Heart left ventricle (tissue), 16 donors: ENCODE measurements at regions not wholly inside any gene's neighbourhood (a gene's known extent, or its start where the extent isn't known, plus 50 kb on each side); places are given as distances from the start of the nearest gene placed in this dataset.

Experiments
- ATAC-seq, 4 donors: fragments of 200-7000 bp; cut with Tn5 transposase; one replicate each; pipeline ENCODE4 v1.9.1; 2020 to 2022; ENCODE audit warnings: moderate library complexity in 4 of 4, mild to moderate bottlenecking in 3 of 4, moderate number of reproducible peaks in 1 of 4
- DNase-seq, 5 donors: peaks; one replicate each; pipeline ENCODE4 v3.0.0-alpha.2; 2020
- H3K27ac ChIP-seq, 12 donors: fragments of 200-600 bp; sonication (generic) in 4 of 12; one replicate each; pipeline versions ENCODE4 v1.5.0 to v1.8.0; 2016 to 2022; ENCODE audit warnings: mild to moderate bottlenecking in 2 of 12
- H3K27me3 ChIP-seq, 9 donors: fragments of 200-600 bp; sonication (generic) in 2 of 9; one replicate each; pipeline versions ENCODE4 v1.5.1 to v1.8.0; 2016 to 2022; ENCODE audit warnings: mild to moderate bottlenecking in 3 of 9
- H3K36me3 ChIP-seq, 9 donors: fragments of 200-600 bp; sonication (generic) in 2 of 9; one replicate each; pipeline versions ENCODE4 v1.5.0 to v1.8.0; 2018 to 2022; ENCODE audit warnings: mild to moderate bottlenecking in 2 of 9
- H3K4me1 ChIP-seq, 12 donors: fragments of 200-600 bp; sonication (generic) in 4 of 12; one replicate each; pipeline versions ENCODE4 v1.5.0 to v1.8.0; 2016 to 2022; ENCODE audit warnings: mild to moderate bottlenecking in 3 of 12
- H3K4me3 ChIP-seq, 12 donors: fragments of 200-600 bp; sonication (generic) in 4 of 12; one replicate each; pipeline versions ENCODE4 v1.5.0 to v1.8.0; 2017 to 2022; ENCODE audit warnings: mild to moderate bottlenecking in 9 of 12, moderate library complexity in 4 of 12
- H3K9me3 ChIP-seq, 12 donors: fragments of 200-600 bp; sonication (generic) in 4 of 12; one replicate each; pipeline versions ENCODE4 v1.5.0 to v1.8.0; 2016 to 2022; ENCODE audit warnings: mild to moderate bottlenecking in 1 of 12
- CTCF ChIP-seq, 12 donors: fragments of 200-600 bp; sonication (generic) in 4 of 12; IDR thresholded peaks; one replicate each; pipeline versions ENCODE4 v1.5.0 to v1.8.0; 2018 to 2022; ENCODE audit warnings: antibody characterized with exemption in 12 of 12, mild to moderate bottlenecking in 5 of 12
- POLR2A ChIP-seq, 2 donors: fragments of 450-650 bp; IDR thresholded peaks; one replicate each; pipeline ENCODE4 v1.6.1; 2017; ENCODE audit warnings: antibody characterized with exemption in 2 of 2, mild to moderate bottlenecking in 2 of 2, moderate library complexity in 2 of 2
- WGBS, 4 donors: extraction: QIAGEN DNeasy Blood & Tissue Kit in 2 of 4; methylation state at CpG; one replicate each; pipeline versions ENCODE4 v1.1.5 to v1.1.7; 2013 to 2018; 5-methylcytosine and 5-hydroxymethylcytosine counted together
- intact Hi-C, 10 donors: fragments of 100-400 bp; cut with DNase I; formaldehyde crosslinking; loops; one replicate each; pipeline versions ENCODE4 v1.11.1 to v1.14.2; 2022
- donor health status: ischemic (EF 13 %, LVEDD 7.1; RV severe dilation, severe dysfunction).
- donor health status: healthy with polysubstance abuse.
- donor health status: DM: no; HTN: yes; CAD: no.
- donor health status: DM: no; HTN: no; CAD: no.
- donor health status: ischemic (EF 25% LVEDD 6.9; RV normal size, moderate dysfunction).
- donor health status: ischemic (EF 25% LVEDD 5.7; RV mildly dilated, moderate dysfunction).
- donor health status: healthy.
- donor health status: DM: yes; HTN: yes; CAD: no.
- donor health status: ischemic (EF 35%, LVEDD 5.7; RV mildly dilated, moderate dysfunction).
- donor health status: nonischemic (EF 11% LVEDD 7.7; RV severe dilation, severe dysfunction).
- donor health status: DM: yes; HTN: yes; CAD: no.
- donor health status: PGD.
- donor health status: ischemic (EF 29% LVEDD 5.4; RV normal size, mild dysfunction).
- donor health status: nonischemic (EF 23%, LVEDD 6.1; RV moderate dilation, normal function).

- Histone ChIP-seq H3K9me3 (no peaks in the 10 kb centered on the region), H3K36me3 (no peaks in the 10 kb centered on the region), H3K4me1 (no peaks in the 10 kb centered on the region), H3K27me3 (no peaks in the 10 kb centered on the region), H3K27ac (no peak overlapping the region), H3K4me3 (no peak overlapping the region)
- no peak for ATAC-seq
- no peak for TF ChIP-seq POLR2A (IDR thresholded peaks at IDR 0.05)
- no peak for TF ChIP-seq CTCF (IDR thresholded peaks at IDR 0.05)
- intact Hi-C loops, result no loop called here
- 61 to 75% (median 70%) methylated on average over 2 of the region's 2 CpGs for WGBS, 4 donors
- DNase-seq, result no peak
These were observed 82.2 kb downstream of the TBXT start for GRCh38 chr6:166085500-166085899.

GRCh38 chr6:166084951-166085350 is 82.7 kb downstream of the TBXT start:
- Histone ChIP-seq H3K27ac (no peak overlapping the region), H3K27me3 (no peaks in the 10 kb centered on the region), H3K9me3 (no peaks in the 10 kb centered on the region), H3K4me3 (no peak overlapping the region), H3K4me1 (no peaks in the 10 kb centered on the region), H3K36me3 (no peaks in the 10 kb centered on the region)
- DNase-seq (no peak), ATAC-seq (no peak)
- 66 to 79% (median 73%) methylated on average over 2 of the region's 2 CpGs for WGBS, 4 donors
- intact Hi-C loops, result no loop called here
- TF ChIP-seq POLR2A (IDR thresholded peaks at IDR 0.05), result no peak
- TF ChIP-seq CTCF (IDR thresholded peaks at IDR 0.05), result no peak

- Histone ChIP-seq H3K4me1 (no peaks in the 10 kb centered on the region), H3K36me3 (no peaks in the 10 kb centered on the region), H3K9me3 (no peaks in the 10 kb centered on the region), H3K27ac (no peak overlapping the region), H3K27me3 (peaks cover 0 to 16% (median 0%) of the 10 kb centered on the region in 9 donors), H3K4me3 (no peak overlapping the region)
- intact Hi-C loops, result no loop called here
- no peak for TF ChIP-seq CTCF (IDR thresholded peaks at IDR 0.05)
- no peak for TF ChIP-seq POLR2A (IDR thresholded peaks at IDR 0.05)
- no peak for DNase-seq
- WGBS, 4 donors, result 84 to 89% (median 85%) methylated on average over 6 of the region's 6 CpGs
- ATAC-seq, result no peak
These were observed 87.8 kb downstream of the TBXT start for GRCh38 chr6:166079841-166080240.

GRCh38 chr6:166078294-166078693 is 89.4 kb downstream of the TBXT start:
- no peaks in the 10 kb centered on the region for H3K9me3 ChIP-seq
- ATAC-seq (peak in 3 of 4 donors; percentile 24 to 93 (median 47)), DNase-seq (peak in 1 of 5 donors; percentile 48)
- no peaks in the 10 kb centered on the region for H3K4me1 ChIP-seq
- WGBS, 4 donors, result 54 to 68% (median 59%) methylated on average over 3 of the region's 3 CpGs
- H3K27me3 ChIP-seq, result peaks cover 0 to 27% (median 0%) of the 10 kb centered on the region in 9 donors
- no peak overlapping the region for H3K27ac ChIP-seq
- TF ChIP-seq CTCF (IDR thresholded peaks at IDR 0.05), result no peak
- no peak for TF ChIP-seq POLR2A (IDR thresholded peaks at IDR 0.05)
- intact Hi-C loops, result no loop called here
- H3K4me3 ChIP-seq, result no peak overlapping the region
- H3K36me3 ChIP-seq, result no peaks in the 10 kb centered on the region
